IMR-90 (cell line): ENCODE measurements at regions not wholly inside any gene's neighbourhood (a gene's known extent, or its start where the extent isn't known, plus 50 kb on each side); places are given as distances from the start of the nearest gene placed in this dataset.

Experiments used
- ATAC-seq: fragments of 200-7000 bp; cut with Tn5 transposase; 2 replicates; pipeline ENCODE4 v1.9.1; 2020; ENCODE audit warnings: low read depth, mild to moderate bottlenecking, moderate library complexity
- BruUV-seq: library from RNA; stranded (reverse); fragments of 400-500 nt; replicated peaks from 2 replicates; lab custom pipeline; 2021; lab: Mats Ljungman, UMichigan
- CTCF ChIA-PET: fragments of 300-600 bp; formaldehyde crosslinking; extraction: SDS; loops from one replicate; lab custom pipeline; 2021; ENCODE audit warnings: antibody characterized with exemption; lab: Yijun Ruan, JAX
- POLR2A ChIA-PET: fragments of 300-600 bp; sonication (Branson Sonifier 250); formaldehyde crosslinking; loops from one replicate; lab custom pipeline; 2022; ENCODE audit warnings: antibody characterized with exemption; ENCODE audit not compliant: unreplicated experiment; lab: Charles Lee
- DNase-seq: peaks from one replicate; pipeline ENCODE4 v3.0.0; 2013
- H2AFZ ChIP-seq: replicated peaks from 2 replicates; pipeline ENCODE3; 2013; ENCODE audit warnings: low read length, mild to moderate bottlenecking; ENCODE audit not compliant: poor library complexity
- H2AK5ac ChIP-seq: 2 replicates; pipeline ENCODE4 v1.6.1; 2013; ENCODE audit warnings: low read depth, low read length, inconsistent platforms
- H2AK9ac ChIP-seq: replicated peaks from 2 replicates; pipeline ENCODE3; 2013; ENCODE audit warnings: mild to moderate bottlenecking, low read depth, low read length, moderate library complexity; ENCODE audit not compliant: poor library complexity
- H2BK120ac ChIP-seq: 2 replicates; pipeline ENCODE4 v1.6.1; 2013; ENCODE audit warnings: low read depth, low read length, inconsistent platforms
- H2BK15ac ChIP-seq: 3 replicates; pipeline ENCODE4 v1.6.1; 2013; ENCODE audit warnings: low read depth, low read length, inconsistent platforms
- H2BK20ac ChIP-seq: 2 replicates; pipeline ENCODE4 v1.6.1; 2013; ENCODE audit warnings: low read depth, mild to moderate bottlenecking, inconsistent platforms, low read length, moderate library complexity
- H2BK5ac ChIP-seq: 2 replicates; pipeline ENCODE4 v1.6.1; 2013; ENCODE audit warnings: mild to moderate bottlenecking, low read depth, low read length, inconsistent platforms; ENCODE audit not compliant: poor library complexity, severe bottlenecking
- H3K14ac ChIP-seq: replicated peaks from 2 replicates; pipeline ENCODE4 v1.6.1; 2013; ENCODE audit warnings: low read depth, low read length, inconsistent platforms
- H3K18ac ChIP-seq: 2 replicates; pipeline ENCODE4 v1.6.1; 2013; ENCODE audit warnings: low read depth, low read length, control low read depth
- H3K23ac ChIP-seq: 2 replicates; pipeline ENCODE4 v1.6.1; 2013; ENCODE audit warnings: low read depth, low read length, inconsistent platforms
- H3K27ac ChIP-seq: 2 replicates; pipeline ENCODE4 v1.5.1; 2013; ENCODE audit warnings: mild to moderate bottlenecking, control low read depth, low read length; ENCODE audit not compliant: insufficient read depth
- H3K27me3 ChIP-seq: 2 replicates; pipeline ENCODE4 v1.6.1; 2013; ENCODE audit warnings: low read length; ENCODE audit not compliant: control insufficient read depth, insufficient read depth
- H3K36me3 ChIP-seq: 2 replicates; pipeline ENCODE4 v1.6.1; 2013; ENCODE audit warnings: low read length, mixed read lengths; ENCODE audit not compliant: control insufficient read depth, insufficient read depth
- H3K4ac ChIP-seq: 2 replicates; pipeline ENCODE4 v1.6.1; 2013; ENCODE audit warnings: low read depth, low read length, inconsistent platforms
- H3K4me1 ChIP-seq: 2 replicates; pipeline ENCODE4 v1.6.1; 2013; ENCODE audit warnings: low read length, mixed read lengths; ENCODE audit not compliant: control insufficient read depth, insufficient read depth
- H3K4me2 ChIP-seq: 2 replicates; pipeline ENCODE4 v1.6.1; 2013; ENCODE audit warnings: low read depth, mild to moderate bottlenecking, control low read depth, low read length, moderate library complexity
- H3K4me3 ChIP-seq: 2 replicates; pipeline ENCODE4 v1.5.1; 2013; ENCODE audit warnings: low read depth, mild to moderate bottlenecking, control low read depth, low read length, moderate library complexity; ENCODE audit not compliant: insufficient read depth
- H3K56ac ChIP-seq: 2 replicates; pipeline ENCODE4 v1.6.1; 2013; ENCODE audit warnings: low read length, inconsistent platforms; ENCODE audit not compliant: insufficient read depth; ENCODE audit errors: extremely low read depth
- H3K79me1 ChIP-seq, 2 experiments: 2 replicates each; pipeline ENCODE4 v1.6.1; 2013; ENCODE audit warnings: low read length in 2 of 2, inconsistent platforms in 1 of 2, low read depth in 1 of 2
- H3K9ac ChIP-seq: 2 replicates; pipeline ENCODE4 v1.6.1; 2013; ENCODE audit warnings: low read depth, low read length, control low read depth
- H3K9me1 ChIP-seq: 2 replicates; pipeline ENCODE4 v1.6.1; 2013; ENCODE audit warnings: low read length, inconsistent platforms; ENCODE audit not compliant: insufficient read depth
- H3K9me3 ChIP-seq: 2 replicates; pipeline ENCODE4 v1.6.1; 2013; ENCODE audit warnings: low read length; ENCODE audit not compliant: control insufficient read depth, insufficient read depth
- H4K20me1 ChIP-seq: 2 replicates; pipeline ENCODE4 v1.6.1; 2013; ENCODE audit warnings: low read length, inconsistent platforms; ENCODE audit not compliant: insufficient read depth
- H4K5ac ChIP-seq: 2 replicates; pipeline ENCODE4 v1.6.1; 2013; ENCODE audit warnings: mild to moderate bottlenecking, low read depth, low read length, control low read depth
- H4K8ac ChIP-seq, 2 experiments: 2 replicates each; pipeline ENCODE4 v1.6.1; 2013; ENCODE audit warnings: low read depth in 2 of 2, low read length in 2 of 2, control low read depth in 1 of 2, inconsistent platforms in 1 of 2
- H4K91ac ChIP-seq: 2 replicates; pipeline ENCODE4 v1.6.1; 2013; ENCODE audit warnings: low read depth, low read length, inconsistent platforms; ENCODE audit not compliant: insufficient read depth
- BHLHE40 ChIP-seq: fragments of 150-350 bp; IDR thresholded peaks from 2 replicates; pipeline ENCODE4 v1.6.1; 2016; ENCODE audit warnings: mild to moderate bottlenecking, low read depth, low read length
- CTCF ChIP-seq: conservative IDR thresholded peaks from 2 replicates; pipeline ENCODE4 v1.5.1; 2012; ENCODE audit warnings: mild to moderate bottlenecking, low read depth, low read length, improper control_type of control experiment
- RAD21 ChIP-seq: IDR thresholded peaks from 2 replicates; pipeline ENCODE4 v1.6.1; 2012; ENCODE audit warnings: low read length, improper control_type of control experiment
- WGBS, 2 experiments: methylation state at CpG; one replicate each; pipeline versions ENCODE4 v1.1.5 to v1.1.7; 2013; ENCODE audit warnings: missing lambda C conversion rate in 2 of 2; ENCODE audit not compliant: insufficient read length in 1 of 2; ENCODE audit errors: extremely low coverage in 2 of 2; 5-methylcytosine and 5-hydroxymethylcytosine counted together
- dilution Hi-C: fragments of 300-500 bp; cut with HindIII; formaldehyde crosslinking; loops from one replicate; pipeline ENCODE4 v1.14.3; 2018; ENCODE audit warnings: low sequenced_read_pairs; ENCODE audit not compliant: unreplicated experiment
- in situ Hi-C: fragments of 300-500 bp; cut with MboI; formaldehyde crosslinking; loops from 3 replicates; pipeline ENCODE4 v1.14.3; 2019; ENCODE audit warnings: low sequenced_read_pairs, inconsistent platforms, mixed read lengths
- intact Hi-C: fragments of 100-400 bp; cut with micrococcal nuclease; formaldehyde crosslinking; loops from 2 replicates; pipeline ENCODE4 v1.10.0; 2022

- Histone ChIP-seq H4K91ac (no peak overlapping the region), H3K9me3 (no peaks in the 10 kb centered on the region), H3K4me3 (no peak overlapping the region), H3K9me1 (no peaks in the 10 kb centered on the region), H3K27ac (no peak overlapping the region), H3K18ac (no peak overlapping the region), H3K4me2 (no peak overlapping the region), H2BK120ac (no peak overlapping the region), H3K23ac (no peak overlapping the region), H2BK5ac (no peak overlapping the region), H4K8ac (no peak overlapping the region), H4K20me1 (no peaks in the 10 kb centered on the region), H2AFZ (no peak overlapping the region), H3K36me3 (no peaks in the 10 kb centered on the region), H2BK20ac (no peak overlapping the region), H2AK5ac (no peak overlapping the region), H4K5ac (no peak overlapping the region), H3K56ac (no peak overlapping the region), H3K4me1 (no peaks in the 10 kb centered on the region), H3K27me3 (peaks cover 59% of the 10 kb centered on the region), H3K14ac (no peak overlapping the region), H3K9ac (no peak overlapping the region), H3K79me1 (no peaks in the 10 kb centered on the region), H3K4ac (no peak overlapping the region), H2BK15ac (no peak overlapping the region), H2AK9ac (no peak overlapping the region)
- 30% methylated on average over 2 of the region's 14 CpGs; no CpG with 5 or more reads in 1 of the 2 experiments for WGBS, 2 experiments
- CTCF ChIA-PET, result no interaction called here
- ATAC-seq (no peak), DNase-seq (no peak)
- intact Hi-C loops (no loop called here), dilution Hi-C loops (no loop called here), in situ Hi-C loops (no loop called here)
- BruUV-seq, result no TSS peak
- TF ChIP-seq BHLHE40 (no peak), RAD21 (no peak), CTCF (no peak)
- POLR2A ChIA-PET, result no interaction called here
These were observed 134.9 kb upstream of the LPCAT1 start for GRCh38 chr5:1658665-1659064.
